ENCODE measurements at regions not wholly inside any gene's neighbourhood (a gene's known extent, or its start where the extent isn't known, plus 50 kb on each side); places are given as distances from the start of the nearest gene placed in this dataset.

- TF ChIP-seq ATF6 (CRISPR knock-in tag; IDR thresholded peaks at IDR 0.05) (no peak), RBFOX2 (IDR thresholded peaks at IDR 0.05; ENCODE audit: low read depth, low read length) (no peak), MAX (CRISPR knock-in tag; IDR thresholded peaks at IDR 0.05) (peak; percentile 23; the same call in 1 of the 2 replicates), HNRNPLL (IDR thresholded peaks at IDR 0.05; ENCODE audit: low read depth, low read length, poor library complexity, severe bottlenecking) (no peak), ZNF143 (CRISPR knock-in tag; IDR thresholded peaks at IDR 0.05) (no peak), ZNF274 (IDR thresholded peaks at IDR 0.05; ENCODE audit: borderline replicate concordance, low read depth, low read length) (no peak), NCOA6 (IDR thresholded peaks at IDR 0.05) (0 out of 2 replicates have a peak, but pooled peaks have one; percentile 31), EGR1 (conservative IDR thresholded peaks at IDR 0.05) (no peak), ZNF134 (CRISPR knock-in tag; conservative IDR thresholded peaks at IDR 0.05) (no peak), SMAD1 (IDR thresholded peaks at IDR 0.05; ENCODE audit: low read depth, low read length, partially characterized antibody) (no peak), SMARCC2 (IDR thresholded peaks at IDR 0.05; ENCODE audit: low read depth) (peak; percentile 39; the same call in 1 of the 2 replicates), ZNF384 (IDR thresholded peaks at IDR 0.05; ENCODE audit: low read depth, low read length) (no peak), MECOM (CRISPR knock-in tag; IDR thresholded peaks at IDR 0.05) (peak; percentile 42; the same call in 1 of the 2 replicates), LEF1 (IDR thresholded peaks at IDR 0.05) (peak; percentile 98), MYNN (IDR thresholded peaks at IDR 0.05) (0 out of 2 replicates have a peak, but pooled peaks have one; percentile 53), MYNN (CRISPR knock-in tag; IDR thresholded peaks at IDR 0.05) (no peak), VEZF1 (CRISPR knock-in tag; IDR thresholded peaks at IDR 0.05) (peak; percentile 43; the same call in 1 of the 2 replicates), CLOCK (CRISPR knock-in tag; IDR thresholded peaks at IDR 0.05; ENCODE audit: borderline replicate concordance) (no peak), SNRNP70 (optimal IDR thresholded peaks at IDR 0.05; ENCODE audit: low read depth, low read length) (no peak), NR4A1 (CRISPR knock-in tag; IDR thresholded peaks at IDR 0.05) (no peak), NR4A1 (tag; IDR thresholded peaks at IDR 0.05) (peak; percentile 70; the same call in 1 of the 2 replicates)
These were observed 79.3 kb downstream of the TEX13C start (continued) for GRCh38 chrX:125398959-125399440.
